HepG2 (cell line): ENCODE measurements at regions not wholly inside any gene's neighbourhood (a gene's known extent, or its start where the extent isn't known, plus 50 kb on each side); places are given as distances from the start of the nearest gene placed in this dataset.

Experiments
- ATAC-seq: fragments of 200-7000 bp; cut with Tn5 transposase; 3 replicates; pipeline ENCODE4 v1.9.1; 2020; ENCODE audit warnings: mild to moderate bottlenecking, moderate library complexity
- BruUV-seq: library from RNA; stranded (reverse); fragments of 400-500 nt; replicated peaks from 2 replicates; lab custom pipeline; 2021; lab: Mats Ljungman, UMichigan
- CTCF ChIA-PET: fragments of 300-600 bp; formaldehyde crosslinking; extraction: SDS; loops from one replicate; lab custom pipeline; 2021; ENCODE audit warnings: low total read pairs, inconsistent platforms, low intra/inter-chr PET ratio; lab: Yijun Ruan, JAX
- POLR2A ChIA-PET: fragments of 350-600 bp; sonication (Branson Sonifier 250); formaldehyde crosslinking; loops from one replicate; lab custom pipeline; 2020; ENCODE audit warnings: antibody characterized with exemption, inconsistent platforms; lab: Yijun Ruan, JAX
- DNase-seq: peaks from one replicate; pipeline ENCODE4 v3.0.0-alpha.2; 2015; ENCODE audit warnings: low spot score
- FAIRE-seq: peaks from 3 replicates; lab custom pipeline; 2011; peaks lifted over from hg19 to GRCh38; lab: Jason Lieb, UNC
- H2AFZ ChIP-seq: one replicate; pipeline ENCODE4 v1.6.1; 2011; ENCODE audit warnings: low read length, inconsistent platforms
- H3K27ac ChIP-seq: fragments of 300-600 bp; 3 replicates; pipeline ENCODE4 v1.8.0; 2011; ENCODE audit warnings: mixed run types, mild to moderate bottlenecking, mixed read lengths, low read length, inconsistent platforms; ENCODE audit not compliant: insufficient read depth; ENCODE audit errors: extremely low read length
- H3K27me3 ChIP-seq, 2 experiments: fragments of 200-600 bp in 1 of 2; 2 replicates in 1 of 2; 3 replicates in 1 of 2; pipeline versions ENCODE4 v1.6.0 to v1.8.0; 2011; ENCODE audit warnings: low read length in 2 of 2, mild to moderate bottlenecking in 2 of 2, moderate library complexity in 2 of 2, inconsistent platforms in 1 of 2; ENCODE audit not compliant: insufficient read depth in 2 of 2, control insufficient read depth in 1 of 2
- H3K36me3 ChIP-seq, 2 experiments: fragments of 200-600 bp in 1 of 2; replicated peaks in 1 of 2; 2 replicates in 1 of 2; 3 replicates in 1 of 2; pipeline versions ENCODE4 v1.5.1 to v1.8.0; 2011; ENCODE audit warnings: low read length in 2 of 2, inconsistent platforms in 1 of 2; ENCODE audit not compliant: insufficient read depth in 2 of 2, control insufficient read depth in 1 of 2
- H3K4me1 ChIP-seq: 2 replicates; pipeline ENCODE4 v1.5.1; 2012; ENCODE audit warnings: low read length, inconsistent platforms; ENCODE audit not compliant: insufficient read depth
- H3K4me2 ChIP-seq: 2 replicates; pipeline ENCODE4 v1.6.0; 2011; ENCODE audit warnings: low read depth, low read length, inconsistent platforms
- H3K4me3 ChIP-seq, 3 experiments: fragments of 200-600 bp in 1 of 3; sonication (generic), shearing (Covaris generic) in 1 of 3; replicated peaks in 1 of 3; 2 replicates each; pipeline ENCODE4 v1.5.1; 2011 to 2016; ENCODE audit warnings: low read length in 3 of 3, inconsistent platforms in 2 of 3, low read depth in 2 of 3, mild to moderate bottlenecking in 2 of 3, control low read depth in 1 of 3, mixed read lengths in 1 of 3; ENCODE audit not compliant: insufficient read depth in 1 of 3
- H3K79me2 ChIP-seq: one replicate; pipeline ENCODE4 v1.6.1; 2011; ENCODE audit warnings: low read length, inconsistent platforms; ENCODE audit not compliant: insufficient read depth
- H3K9ac ChIP-seq: 2 replicates; pipeline ENCODE4 v1.6.0; 2011; ENCODE audit warnings: mild to moderate bottlenecking, low read depth, low read length, inconsistent platforms; ENCODE audit not compliant: insufficient read depth
- H3K9me3 ChIP-seq: 2 replicates; pipeline ENCODE4 v1.5.1; 2012; ENCODE audit warnings: mild to moderate bottlenecking, low read length
- H4K20me1 ChIP-seq: 2 replicates; pipeline ENCODE4 v1.6.0; 2011; ENCODE audit warnings: inconsistent platforms, mild to moderate bottlenecking, low read length, moderate library complexity; ENCODE audit not compliant: insufficient read depth
- CHD4 ChIP-seq: fragments of 200-600 bp; sonication (generic); IDR thresholded peaks from 2 replicates; pipeline ENCODE4 v1.7.0; 2017; ENCODE audit warnings: mild to moderate bottlenecking, low read length, borderline replicate concordance
- GTF2F1 ChIP-seq: fragments of 150-350 bp; IDR thresholded peaks from 2 replicates; pipeline ENCODE4 v1.6.1; 2014; ENCODE audit warnings: low read length
- MXD3 ChIP-seq: IDR thresholded peaks from 2 replicates; pipeline ENCODE4 v1.6.1; 2016; ENCODE audit warnings: mild to moderate bottlenecking, missing biosample characterization, missing genetic modification reagents
- NFE2L1 ChIP-seq: sonication (generic); formaldehyde crosslinking; IDR thresholded peaks from 2 replicates; pipeline ENCODE4 v1.4.0; 2020; ENCODE audit warnings: missing genetic modification reagents, mild to moderate bottlenecking, borderline replicate concordance
- NONO ChIP-seq, 2 experiments: fragments of 450-650 bp in 1 of 2; sonication (generic) in 1 of 2; formaldehyde crosslinking in 1 of 2; IDR thresholded peaks in 1 of 2; conservative IDR thresholded peaks in 1 of 2; 2 replicates each; pipeline versions ENCODE4 v1.6.1 to v1.8.0; 2017 to 2022; ENCODE audit warnings: mild to moderate bottlenecking in 1 of 2, missing genetic modification reagents in 1 of 2, moderate library complexity in 1 of 2
- PBX2 ChIP-seq: IDR thresholded peaks from 2 replicates; pipeline ENCODE4 v1.6.1; 2016; ENCODE audit warnings: control low read depth
- RNF2 ChIP-seq: fragments of 450-650 bp; conservative IDR thresholded peaks from 2 replicates; pipeline ENCODE4 v1.6.1; 2016; ENCODE audit warnings: low read depth
- THYN1 ChIP-seq: sonication (generic); formaldehyde crosslinking; IDR thresholded peaks from 2 replicates; pipeline ENCODE4 v1.8.1; 2023; ENCODE audit warnings: low read depth, mild to moderate bottlenecking, moderate library complexity, missing genetic modification reagents, borderline replicate concordance
- ZFP36L2 ChIP-seq: sonication (generic); formaldehyde crosslinking; IDR thresholded peaks from 2 replicates; pipeline ENCODE4 v1.4.0; 2020; ENCODE audit warnings: missing genetic modification reagents
- ZFY ChIP-seq: sonication (generic); formaldehyde crosslinking; IDR thresholded peaks from 2 replicates; pipeline ENCODE4 v1.4.0; 2020; ENCODE audit warnings: missing genetic modification reagents
- ZNF101 ChIP-seq: sonication (generic); formaldehyde crosslinking; IDR thresholded peaks from 2 replicates; pipeline ENCODE4 v1.4.0; 2020; ENCODE audit warnings: mild to moderate bottlenecking, low read depth, missing genetic modification reagents, borderline replicate concordance
- ZNF496 ChIP-seq: sonication (generic); formaldehyde crosslinking; IDR thresholded peaks from 2 replicates; pipeline ENCODE4 v1.8.1; 2023; ENCODE audit warnings: mild to moderate bottlenecking, moderate library complexity, missing genetic modification reagents; ENCODE audit not compliant: insufficient replicate concordance
- ZNF576 ChIP-seq: sonication (generic); formaldehyde crosslinking; IDR thresholded peaks from 2 replicates; pipeline ENCODE4 v1.4.0; 2020; ENCODE audit warnings: mild to moderate bottlenecking, missing genetic modification reagents
- ZNF615 ChIP-seq: sonication (generic); formaldehyde crosslinking; IDR thresholded peaks from 2 replicates; pipeline ENCODE4 v1.5.0; 2020; ENCODE audit warnings: mild to moderate bottlenecking, missing genetic modification reagents, borderline replicate concordance
- ZNF703 ChIP-seq: sonication (generic); formaldehyde crosslinking; IDR thresholded peaks from 2 replicates; pipeline ENCODE4 v1.5.1; 2020; ENCODE audit warnings: missing genetic modification reagents, mild to moderate bottlenecking, moderate library complexity, borderline replicate concordance
- ZNF773 ChIP-seq: sonication (generic); formaldehyde crosslinking; IDR thresholded peaks from 2 replicates; pipeline ENCODE4 v1.4.0; 2020; ENCODE audit warnings: missing genetic modification reagents, borderline replicate concordance
- WGBS: methylation state at CpG from one replicate; pipeline ENCODE4 v1.1.6; 2017; ENCODE audit warnings: low lambda C conversion rate; 5-methylcytosine and 5-hydroxymethylcytosine counted together
- in situ Hi-C: cut with HindIII; loops from 2 replicates; pipeline ENCODE4 v1.10.0; 2017; ENCODE audit warnings: low pct_unique_long_range_greater_than_20kb; ENCODE audit not compliant: extremely low pct_ligation_motif_present
- intact Hi-C: fragments of 100-400 bp; cut with micrococcal nuclease; formaldehyde crosslinking; loops from one replicate; pipeline ENCODE4 v1.10.0; 2022; ENCODE audit not compliant: unreplicated experiment

GRCh38 chr2:145572238-145572637 is 1052.3 kb upstream of the ZEB2 start:
- no peak overlapping the region for H3K9ac ChIP-seq
- no peaks in the 10 kb centered on the region for H4K20me1 ChIP-seq
- no peak overlapping the region for H3K4me2 ChIP-seq
- intact Hi-C loops (no loop called here), in situ Hi-C loops (no loop called here)
- H3K36me3 ChIP-seq, result no peaks in the 10 kb centered on the region
- DNase-seq (no peak), FAIRE-seq (no peak), ATAC-seq (no peak)
- H3K4me1 ChIP-seq, result no peaks in the 10 kb centered on the region
- no peak for TF ChIP-seq GTF2F1
- 0 out of 2 replicates have a peak, but pooled peaks have one; percentile 54 for TF ChIP-seq NONO (IDR thresholded peaks at IDR 0.05)
- TF ChIP-seq NONO (CRISPR knock-in tag; conservative IDR thresholded peaks at IDR 0.05), result no peak
- no peak for TF ChIP-seq CHD4
- POLR2A ChIA-PET, result no interaction called here
- no peaks in the 10 kb centered on the region for H3K27me3 ChIP-seq
- no peak overlapping the region for H3K4me3 ChIP-seq
- no peak overlapping the region for H2AFZ ChIP-seq
- no peaks in the 10 kb centered on the region for H3K9me3 ChIP-seq
- no peak overlapping the region for H3K27ac ChIP-seq
- no TSS peak for BruUV-seq
- CTCF ChIA-PET, result no interaction called here
- H3K79me2 ChIP-seq, result no peaks in the 10 kb centered on the region

- no peaks in the 10 kb centered on the region for H3K9me3 ChIP-seq
- ChIA-PET CTCF (no interaction called here), POLR2A (no interaction called here)
- DNase-seq (no peak), FAIRE-seq (no peak), ATAC-seq (no peak)
- no peak overlapping the region for H3K27ac ChIP-seq
- H2AFZ ChIP-seq, result no peak overlapping the region
- no peak overlapping the region for H3K4me2 ChIP-seq
- BruUV-seq, result no TSS peak
- no peak overlapping the region for H3K9ac ChIP-seq
- no peaks in the 10 kb centered on the region for H3K4me1 ChIP-seq
- H3K79me2 ChIP-seq, result no peaks in the 10 kb centered on the region
- no peaks in the 10 kb centered on the region for H3K27me3 ChIP-seq
- 0% methylated on average over 2 of the region's 2 CpGs for WGBS
- H3K4me3 ChIP-seq, result no peak overlapping the region
- in situ Hi-C loops, result no loop called here
- intact Hi-C loops, result no loop called here
- no peaks in the 10 kb centered on the region for H4K20me1 ChIP-seq
- H3K36me3 ChIP-seq, result no peaks in the 10 kb centered on the region
- TF ChIP-seq NFE2L1 (CRISPR knock-in tag) (no peak), PBX2 (CRISPR knock-in tag) (no peak), ZNF101 (CRISPR knock-in tag) (no peak), ZNF576 (CRISPR knock-in tag) (no peak), ZNF773 (CRISPR knock-in tag) (no peak), RNF2 (no peak), ZFY (no peak), ZNF615 (CRISPR knock-in tag) (no peak), ZNF703 (no peak), THYN1 (CRISPR knock-in tag) (no peak), MXD3 (CRISPR knock-in tag) (no peak), ZFP36L2 (CRISPR knock-in tag) (no peak), ZNF496 (CRISPR knock-in tag) (no peak)
These were observed 1049.2 kb upstream of the ZEB2 start for GRCh38 chr2:145569108-145569507.
